SU-DHL-6 (cell line): ENCODE measurements at regions not wholly inside any gene's neighbourhood (a gene's known extent, or its start where the extent isn't known, plus 50 kb on each side); places are given as distances from the start of the nearest gene placed in this dataset.

Source experiments
- EZH2phosphoT487 ChIP-seq: fragments of 200-600 bp; sonication (generic), shearing (Covaris generic); conservative IDR thresholded peaks from 2 replicates; pipeline ENCODE4 v1.6.1; 2018; ENCODE audit warnings: mild to moderate bottlenecking, antibody characterized with exemption, low read length, moderate library complexity, mixed read lengths
- TF ChIP-seq, protein P1 (sequence below): fragments of 200-600 bp; sonication (generic); IDR thresholded peaks from one replicate; pipeline ENCODE4 v1.5.1; 2017; ENCODE audit warnings: antibody characterized with exemption, mild to moderate bottlenecking, low read length, moderate library complexity; ENCODE audit not compliant: insufficient read depth, poor library complexity, severe bottlenecking

GRCh38 chr1:82197606-82198005 lies 396.9 kb downstream of the ADGRL2 start:
- TF ChIP-seq, protein P1, sequence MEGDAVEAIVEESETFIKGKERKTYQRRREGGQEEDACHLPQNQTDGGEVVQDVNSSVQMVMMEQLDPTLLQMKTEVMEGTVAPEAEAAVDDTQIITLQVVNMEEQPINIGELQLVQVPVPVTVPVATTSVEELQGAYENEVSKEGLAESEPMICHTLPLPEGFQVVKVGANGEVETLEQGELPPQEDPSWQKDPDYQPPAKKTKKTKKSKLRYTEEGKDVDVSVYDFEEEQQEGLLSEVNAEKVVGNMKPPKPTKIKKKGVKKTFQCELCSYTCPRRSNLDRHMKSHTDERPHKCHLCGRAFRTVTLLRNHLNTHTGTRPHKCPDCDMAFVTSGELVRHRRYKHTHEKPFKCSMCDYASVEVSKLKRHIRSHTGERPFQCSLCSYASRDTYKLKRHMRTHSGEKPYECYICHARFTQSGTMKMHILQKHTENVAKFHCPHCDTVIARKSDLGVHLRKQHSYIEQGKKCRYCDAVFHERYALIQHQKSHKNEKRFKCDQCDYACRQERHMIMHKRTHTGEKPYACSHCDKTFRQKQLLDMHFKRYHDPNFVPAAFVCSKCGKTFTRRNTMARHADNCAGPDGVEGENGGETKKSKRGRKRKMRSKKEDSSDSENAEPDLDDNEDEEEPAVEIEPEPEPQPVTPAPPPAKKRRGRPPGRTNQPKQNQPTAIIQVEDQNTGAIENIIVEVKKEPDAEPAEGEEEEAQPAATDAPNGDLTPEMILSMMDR: no peak
- TF ChIP-seq EZH2phosphoT487: no peak
